LoVo (cell line): ENCODE measurements at regions not wholly inside any gene's neighbourhood (a gene's known extent, or its start where the extent isn't known, plus 50 kb on each side); places are given as distances from the start of the nearest gene placed in this dataset.

Source experiments
- DNase-seq: peaks from one replicate; pipeline ENCODE4 v3.0.0-alpha.2; 2016; ENCODE audit warnings: low spot score

DNA sequence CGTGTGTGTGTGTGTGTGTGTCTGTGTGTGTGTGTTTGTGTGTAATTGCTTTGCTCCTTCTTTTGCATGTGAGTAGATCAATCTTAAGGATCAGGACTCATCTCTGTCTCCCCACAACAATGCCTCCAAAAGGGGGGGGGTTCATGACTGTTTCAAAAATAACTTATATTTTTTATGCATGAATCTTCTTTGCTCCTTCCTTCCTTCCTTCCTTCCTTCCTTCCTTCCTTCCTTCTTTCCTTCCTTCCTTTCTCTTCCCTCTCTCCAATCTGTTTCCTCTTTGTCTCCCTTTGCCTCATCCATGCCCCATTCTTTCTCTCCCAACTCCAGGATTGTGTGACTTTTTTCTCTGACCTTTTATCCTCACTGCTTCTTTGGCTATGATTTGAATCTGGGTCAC lies 126.4 kb upstream of the OSMR start:
- no peak for DNase-seq

DNA sequence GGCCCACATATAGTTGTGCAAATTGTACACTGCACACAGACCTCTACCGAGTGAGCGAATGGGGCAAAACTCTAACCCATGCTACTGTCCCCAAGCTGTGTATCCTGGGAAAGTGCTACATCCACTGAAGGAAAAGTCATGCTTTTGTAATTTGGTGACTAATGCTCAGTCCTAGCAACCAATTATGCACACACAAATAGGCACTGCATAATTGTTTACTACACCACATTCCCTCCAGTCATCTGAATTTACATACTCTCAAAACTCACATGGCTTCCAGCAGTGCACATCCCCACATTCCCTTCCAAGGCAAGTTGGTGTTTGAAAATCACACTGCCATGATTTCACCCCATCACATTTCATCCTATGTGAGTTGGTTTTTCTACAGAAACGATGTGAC lies 125.9 kb upstream of the OSMR start:
- no peak for DNase-seq

DNA sequence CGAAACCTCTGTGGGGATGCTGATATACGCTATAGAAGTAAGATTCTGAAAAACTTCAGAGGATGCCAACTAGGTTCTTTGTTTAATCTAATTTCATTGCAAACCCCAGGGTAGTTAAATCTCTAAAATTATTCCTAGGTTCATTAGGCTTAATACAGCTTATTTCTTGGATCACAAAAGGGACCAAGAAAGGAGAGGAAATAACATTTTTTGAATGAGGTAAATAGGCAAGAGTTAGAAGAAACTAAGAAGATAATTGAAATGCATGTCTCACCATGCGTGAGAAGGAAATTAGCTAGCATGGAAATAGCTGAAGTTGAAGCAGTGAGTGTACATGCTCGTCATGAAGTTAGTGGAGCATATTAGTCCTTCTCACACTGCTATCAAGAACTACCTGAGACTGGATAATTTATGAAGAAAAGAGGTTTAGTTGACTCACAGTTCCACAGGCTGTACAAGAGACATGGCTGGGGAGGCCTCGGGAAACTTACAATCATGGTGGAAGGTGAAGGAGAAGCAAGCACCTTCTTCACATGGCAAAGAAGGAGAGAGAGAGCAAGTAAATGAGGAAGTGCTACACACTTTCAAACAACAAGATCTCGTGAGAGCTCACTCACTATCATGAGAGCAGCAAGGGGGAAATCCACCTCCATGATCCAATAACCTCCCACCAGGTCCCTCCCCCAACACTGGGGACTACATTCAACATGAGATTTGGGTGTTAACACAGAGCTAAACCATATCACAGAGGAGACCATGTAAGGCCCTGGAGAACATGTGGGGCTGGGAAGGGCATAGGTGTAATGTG lies 125.1 kb upstream of the OSMR start:
- no peak for DNase-seq

DNA sequence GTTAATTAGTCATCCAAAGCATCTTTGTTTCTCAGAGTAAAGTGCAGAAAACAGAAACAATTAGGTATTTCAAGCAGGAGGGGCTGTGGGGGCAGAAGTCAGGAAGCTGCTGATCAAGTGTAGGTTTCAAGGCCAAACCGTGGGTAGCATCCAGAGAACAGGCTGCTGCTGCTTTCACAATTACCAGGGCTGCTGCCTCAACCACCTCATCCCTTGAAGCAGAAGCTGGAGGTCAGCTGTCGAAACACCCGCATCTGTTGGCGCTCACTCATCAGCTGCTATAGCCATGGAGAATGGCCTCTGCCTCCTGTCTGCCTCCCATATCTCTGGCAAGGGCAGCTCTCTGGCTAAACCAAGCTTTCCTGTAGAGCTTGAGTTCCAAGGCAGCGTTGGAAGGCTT lies 122.9 kb upstream of the OSMR start:
- no peak for DNase-seq

DNA sequence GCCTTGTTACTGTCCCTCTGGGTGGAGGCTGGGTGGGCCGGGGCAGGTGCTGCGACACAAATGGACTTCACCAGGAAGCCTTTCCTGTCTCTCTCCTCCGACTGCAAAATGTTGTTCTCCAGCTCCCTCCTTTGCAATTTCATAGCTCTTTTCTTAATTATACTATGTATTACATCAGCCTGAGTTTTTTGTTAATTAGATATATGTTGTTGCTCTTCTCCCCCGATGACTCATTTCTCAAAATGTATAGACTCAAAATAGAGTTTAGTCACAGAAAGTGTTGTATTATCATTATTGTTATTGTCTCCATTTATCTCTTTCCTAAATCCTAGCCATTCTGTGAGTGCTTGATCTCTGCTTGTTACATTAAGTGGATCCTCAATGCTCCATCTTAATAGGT lies 122.4 kb upstream of the OSMR start:
- no peak for DNase-seq

DNA sequence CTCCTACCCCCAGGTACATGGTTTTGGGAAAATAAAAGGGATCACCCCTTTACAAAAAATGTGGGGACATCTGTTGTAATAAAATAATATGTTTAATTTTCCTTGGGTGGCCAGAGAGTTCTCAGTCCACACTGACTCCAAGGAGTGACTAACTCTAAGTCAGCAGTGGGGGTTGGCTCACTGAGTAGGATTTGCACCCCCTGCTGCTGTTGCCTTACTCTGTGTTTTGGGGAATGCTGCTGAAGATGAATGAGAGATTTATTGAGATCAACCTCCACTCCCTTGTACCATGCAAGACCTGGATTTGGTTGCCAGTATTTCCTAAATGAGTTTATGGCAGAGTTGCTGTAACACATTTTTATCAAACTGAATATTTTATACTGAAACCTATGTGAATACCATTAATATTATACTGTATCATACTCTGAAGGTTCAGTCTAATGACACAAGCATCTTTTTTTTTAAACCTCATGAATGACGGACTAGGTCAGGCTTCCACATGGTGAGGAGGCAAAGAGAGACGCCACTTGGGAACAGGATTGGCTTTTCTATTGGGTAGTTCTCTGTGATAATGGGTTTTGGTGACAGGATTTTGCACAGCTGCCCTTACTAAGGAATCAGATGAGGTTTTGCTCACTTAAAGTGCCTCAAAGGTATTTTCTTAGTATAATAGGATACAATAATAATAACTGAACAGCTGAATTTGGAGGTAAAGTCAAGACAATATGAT lies 121.3 kb upstream of the OSMR start:
- no peak for DNase-seq

DNA sequence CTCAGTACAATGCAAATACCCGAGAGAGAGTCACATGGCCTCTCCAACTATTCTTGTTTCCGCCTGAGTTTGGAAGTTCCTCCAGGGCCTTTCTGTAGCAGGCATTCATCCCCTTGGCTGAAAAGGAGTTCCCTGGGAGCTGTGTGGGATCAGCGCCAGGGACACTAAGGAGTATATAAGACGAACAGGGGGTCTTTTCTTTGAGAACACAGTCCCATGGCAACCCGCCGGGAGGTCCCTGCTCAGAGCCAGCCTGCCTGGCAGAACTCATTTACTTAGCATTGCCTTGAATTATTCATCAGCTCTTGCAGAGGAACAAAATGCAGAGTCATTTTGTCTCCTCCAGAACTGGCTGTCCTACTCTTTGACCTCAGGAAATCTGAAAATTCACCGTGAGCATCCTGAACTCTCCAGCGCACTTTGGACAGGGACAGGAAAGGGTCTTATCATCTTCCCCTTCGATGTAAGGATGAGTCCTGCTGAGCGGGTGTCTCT lies 120.4 kb upstream of the OSMR start:
- DNase-seq: no peak

DNA sequence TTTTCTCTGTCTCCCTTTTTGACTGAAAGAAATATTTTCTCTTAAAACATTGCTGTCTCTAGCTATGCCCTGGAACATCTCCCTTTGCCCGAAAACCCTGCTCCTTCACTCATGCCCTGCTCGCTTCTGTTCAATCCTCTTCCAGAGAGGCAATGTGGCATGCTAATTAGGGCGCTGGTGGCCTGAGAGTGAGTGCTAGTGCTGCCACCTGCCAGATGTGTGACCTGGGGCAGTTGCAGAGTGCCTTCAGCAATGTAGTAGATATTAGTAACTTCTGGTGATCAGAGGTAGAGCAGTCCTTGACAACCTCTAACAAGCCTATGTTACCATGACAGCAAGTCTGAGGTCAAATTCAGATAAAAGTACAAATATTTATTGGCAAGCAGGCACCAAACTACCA lies 119.5 kb upstream of the OSMR start:
- DNase-seq: no peak

DNA sequence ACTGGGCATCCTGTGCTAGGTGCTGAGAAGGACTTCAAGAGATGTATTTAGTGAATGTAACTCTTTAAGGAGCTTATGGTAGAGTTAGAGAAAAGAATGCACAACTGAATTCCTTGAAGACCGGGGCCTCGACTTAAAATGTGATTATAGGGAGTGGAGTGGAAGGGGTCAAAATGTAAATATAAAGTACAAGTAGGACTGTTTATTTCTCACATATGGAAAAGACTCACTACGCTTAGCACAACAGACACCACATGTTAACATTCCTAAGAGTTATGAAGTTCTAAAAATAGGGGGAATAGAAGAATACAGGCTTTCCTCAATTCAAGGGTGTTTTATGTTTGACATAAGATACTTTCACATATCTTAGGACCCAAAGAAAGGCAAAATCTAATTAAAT lies 117.8 kb upstream of the OSMR start:
- no peak for DNase-seq

DNA sequence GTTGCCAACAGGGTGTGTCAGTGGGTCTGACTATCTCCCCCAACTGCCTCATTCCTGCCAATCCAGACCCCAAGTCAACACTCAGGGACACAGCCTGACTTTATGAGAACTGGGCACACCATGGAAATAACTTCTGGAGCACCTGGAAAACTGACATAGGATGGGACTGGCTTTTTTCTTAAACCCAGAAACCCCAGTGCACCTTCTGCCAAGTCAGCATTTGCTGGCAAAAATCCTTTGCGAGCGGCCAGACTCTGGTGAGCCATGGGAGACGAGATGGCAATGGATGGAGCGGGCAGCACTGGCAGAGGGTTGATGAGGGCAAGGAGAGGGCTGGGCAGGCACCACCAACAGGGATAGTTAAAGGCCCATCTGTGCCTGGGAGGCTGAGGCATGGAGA lies 114.4 kb upstream of the OSMR start:
- no peak for DNase-seq

DNA sequence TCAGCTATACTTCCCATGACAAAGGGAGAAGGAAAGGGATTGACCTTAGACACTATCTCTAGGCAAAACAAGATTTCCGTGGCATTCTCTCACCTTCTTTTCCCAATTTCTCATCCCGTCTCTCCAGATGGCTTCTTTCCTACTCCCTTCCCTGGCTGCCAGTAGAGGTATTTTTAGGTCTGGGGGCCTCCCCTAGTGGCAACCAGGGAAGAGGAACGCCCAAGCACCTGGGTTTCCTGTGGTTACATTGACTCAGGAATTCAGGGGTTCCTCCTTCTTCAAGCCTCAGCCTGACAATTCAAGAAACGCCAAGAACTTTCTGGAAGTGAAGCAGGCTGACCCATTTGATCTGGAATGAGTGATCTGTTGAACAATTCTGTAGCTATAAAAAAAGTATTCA lies 111.5 kb upstream of the OSMR start:
- no peak for DNase-seq

DNA sequence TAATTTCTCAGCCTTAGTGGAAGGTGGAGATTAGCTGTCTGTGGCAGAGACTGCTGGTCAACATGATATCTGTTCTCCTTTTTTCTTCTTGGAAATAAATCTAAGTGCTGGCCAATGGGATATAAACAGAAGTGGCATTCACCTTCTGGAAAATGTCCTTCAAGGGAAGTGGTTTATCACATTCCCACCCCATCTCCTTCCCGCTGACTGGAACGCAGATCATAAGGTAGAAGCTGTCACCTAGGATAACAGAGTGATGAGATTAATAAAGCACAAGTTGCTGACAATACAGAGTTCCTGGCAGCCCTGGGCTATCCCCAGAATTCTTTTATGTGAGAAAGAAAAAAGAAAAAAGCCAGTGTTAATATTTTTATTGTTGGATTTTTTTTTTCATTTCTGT lies 109.7 kb upstream of the OSMR start:
- DNase-seq: no peak

DNA sequence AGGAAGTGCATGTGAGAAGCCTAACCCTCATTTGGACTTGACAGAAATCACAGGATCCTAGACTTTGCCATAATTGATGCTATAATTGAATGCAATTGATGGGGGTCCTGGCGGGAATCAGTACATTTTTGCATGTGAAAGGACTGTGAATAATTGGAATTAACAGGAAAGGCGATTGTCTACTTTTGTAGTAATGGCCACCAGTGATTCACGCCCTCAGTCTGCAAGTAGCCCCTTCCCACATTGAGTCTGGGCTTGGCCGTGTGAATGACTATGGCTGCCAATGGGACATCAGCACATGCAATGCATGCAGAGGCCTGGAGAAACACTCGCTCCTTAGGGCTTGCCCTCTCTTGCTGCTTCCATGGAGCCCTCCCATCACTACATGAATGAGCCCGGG lies 107.8 kb upstream of the OSMR start:
- DNase-seq: no peak

DNA sequence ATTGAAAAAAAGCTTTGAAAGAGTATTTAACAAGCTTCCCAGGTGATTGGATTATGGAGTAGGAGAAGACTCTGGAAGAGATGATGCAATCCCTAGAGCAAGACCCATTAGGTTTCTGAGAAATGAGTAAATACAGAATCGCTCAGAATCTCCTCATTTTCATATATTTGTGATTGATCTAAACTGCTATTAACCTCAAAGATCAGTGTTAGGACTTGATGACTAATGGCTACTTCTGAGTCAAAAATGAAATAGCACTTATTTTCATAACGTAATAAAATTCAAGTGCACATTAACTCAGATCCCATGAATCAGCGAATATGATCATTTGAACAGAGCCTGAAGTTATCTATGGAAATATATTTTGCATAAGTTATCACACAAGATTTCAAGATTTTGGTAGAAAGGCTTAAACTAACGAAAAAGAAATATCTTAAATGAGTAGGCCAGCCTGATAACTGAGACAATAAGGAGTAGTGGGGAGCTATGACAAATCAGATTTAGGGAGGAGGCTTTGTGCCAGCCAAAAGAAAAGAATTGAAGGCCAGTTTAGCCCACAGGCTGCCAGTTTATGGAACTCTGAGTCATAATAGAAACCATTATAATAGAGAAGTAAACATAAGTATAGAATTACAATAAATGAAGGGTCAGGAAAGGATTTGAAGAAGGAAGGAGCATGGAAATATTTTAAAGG lies 106.7 kb upstream of the OSMR start:
- no peak for DNase-seq

DNA sequence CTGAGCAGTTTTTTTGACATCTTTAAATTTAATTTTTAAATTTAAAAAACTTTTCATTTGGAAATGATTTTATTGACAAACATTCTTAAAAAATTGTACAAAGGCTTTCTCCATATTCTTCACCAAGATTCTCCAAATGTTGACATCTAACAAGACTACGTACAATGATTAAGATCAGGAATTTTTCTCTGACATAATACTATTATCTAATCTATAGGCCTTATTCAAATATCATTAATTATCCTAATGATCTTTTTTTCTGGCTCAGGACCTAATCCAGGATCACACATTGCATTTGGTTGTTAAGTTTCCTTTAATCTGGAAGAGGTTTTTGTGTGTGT lies 106.1 kb upstream of the OSMR start:
- no peak for DNase-seq

DNA sequence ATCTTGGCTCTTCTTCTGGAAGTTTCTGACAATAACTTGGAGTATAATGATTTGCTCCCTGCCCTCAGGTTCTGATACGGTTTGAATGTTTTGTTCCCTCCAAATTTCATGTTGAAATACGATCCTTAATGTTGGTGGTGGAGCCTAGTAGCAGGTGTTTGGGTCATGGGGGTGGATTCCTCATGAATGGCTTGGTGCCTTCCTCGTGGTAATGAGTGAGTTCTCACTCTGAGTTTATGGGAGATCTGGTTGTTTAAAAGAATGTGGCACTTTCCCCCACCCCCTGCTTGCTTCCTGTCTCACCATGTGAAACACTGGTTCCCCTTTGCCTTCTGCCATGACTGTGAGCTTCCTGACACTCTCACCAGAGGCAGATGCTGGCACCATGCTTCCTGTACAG lies 103.0 kb upstream of the OSMR start:
- no peak for DNase-seq

DNA sequence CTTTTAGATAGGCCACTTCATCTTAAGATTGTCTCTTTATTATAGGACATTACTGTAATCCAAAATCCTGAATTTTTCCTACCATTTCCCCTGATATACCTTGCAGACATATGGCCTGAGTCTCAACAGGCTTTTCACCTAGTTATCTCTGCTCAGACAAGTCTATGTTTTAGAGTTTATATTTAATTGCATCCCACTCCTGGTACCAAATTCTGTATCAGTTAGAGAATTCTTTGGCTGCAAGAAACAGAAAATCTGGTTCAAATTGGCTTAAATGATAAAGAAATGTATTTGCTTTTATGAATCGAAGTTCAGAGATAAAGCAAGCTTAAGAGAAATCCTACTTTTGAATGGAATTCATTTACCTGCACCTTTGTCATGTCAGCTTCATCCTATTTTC lies 102.2 kb upstream of the OSMR start:
- DNase-seq: no peak

DNA sequence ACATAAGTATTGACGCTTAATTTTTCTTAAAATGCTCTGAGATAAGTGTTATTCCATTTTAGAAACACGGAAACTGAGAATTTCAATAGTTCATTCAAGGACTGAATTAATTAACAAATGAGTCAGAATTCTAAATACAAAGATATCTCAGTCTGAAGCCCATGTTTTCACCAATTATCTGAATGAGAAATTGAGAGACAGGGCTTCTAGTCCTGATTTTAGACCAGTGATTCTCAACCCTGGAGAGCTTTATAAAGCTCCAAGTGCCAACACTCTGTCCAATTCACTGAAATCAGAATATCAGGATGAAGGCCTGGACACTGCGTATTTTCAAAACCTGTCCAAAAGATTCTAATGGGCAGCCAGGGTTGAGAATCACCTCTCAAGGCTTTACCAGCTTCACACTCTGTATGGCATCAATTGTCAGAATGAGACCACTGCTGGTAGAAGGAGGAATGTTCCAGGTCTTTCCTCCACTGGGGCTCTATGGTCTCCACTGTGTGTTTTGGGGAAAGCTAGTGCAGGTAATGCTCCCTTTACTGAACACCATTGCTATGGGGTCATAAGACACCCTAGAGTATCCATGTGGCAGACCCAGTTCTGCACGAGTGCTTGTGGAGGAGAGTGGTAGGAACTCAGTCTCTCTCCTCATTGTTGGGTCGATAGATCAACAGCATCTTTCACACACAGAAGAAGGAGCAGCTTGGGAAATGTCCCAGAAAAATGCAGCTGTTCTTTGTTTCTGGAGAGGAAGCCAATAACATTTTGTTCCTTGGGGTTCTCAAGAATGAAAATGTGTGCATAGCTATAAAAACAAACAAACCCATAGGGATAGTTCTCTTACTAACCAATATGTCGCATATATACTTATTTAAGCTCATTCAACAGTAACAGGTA lies 99.7 kb upstream of the OSMR start:
- no peak for DNase-seq

DNA sequence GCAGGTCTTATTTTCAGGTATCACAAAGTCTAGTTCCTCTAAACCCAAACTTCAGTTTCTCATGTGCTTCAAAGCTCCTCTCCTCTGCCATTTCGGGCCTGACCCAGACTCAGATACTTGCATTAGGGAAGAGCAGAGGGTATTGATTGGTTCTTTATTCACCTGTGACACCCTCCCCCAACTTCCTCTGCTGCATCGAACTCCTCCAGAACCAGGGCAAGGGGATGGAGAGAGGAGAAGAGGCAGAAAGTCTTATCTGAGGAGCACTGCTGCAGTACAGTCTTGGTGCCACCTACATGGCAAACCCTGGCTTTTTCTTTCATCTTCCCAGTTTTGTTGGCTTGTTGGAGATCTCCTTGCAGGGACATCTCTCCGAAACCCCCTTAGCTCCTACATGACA lies 96.0 kb upstream of the OSMR start:
- no peak for DNase-seq

DNA sequence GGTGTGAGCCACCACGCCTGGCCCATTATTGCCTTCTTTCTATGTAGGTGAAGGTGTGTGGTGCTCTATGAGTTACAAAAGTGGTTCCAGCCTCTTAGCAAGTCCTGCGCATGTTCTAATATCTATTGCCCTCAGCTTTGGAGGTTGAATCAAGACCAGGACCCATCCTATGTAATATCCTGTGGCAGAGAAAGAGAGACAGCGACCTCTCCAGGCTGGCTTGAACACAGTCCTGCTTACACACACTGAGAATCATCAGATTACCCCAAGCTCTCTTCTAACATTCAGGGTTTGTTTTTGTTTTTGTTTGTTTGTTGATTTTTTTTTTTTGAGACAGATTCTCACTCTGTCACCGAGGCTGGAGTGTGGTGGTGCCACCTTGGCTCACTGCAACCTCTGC lies 94.7 kb upstream of the OSMR start:
- no peak for DNase-seq

DNA sequence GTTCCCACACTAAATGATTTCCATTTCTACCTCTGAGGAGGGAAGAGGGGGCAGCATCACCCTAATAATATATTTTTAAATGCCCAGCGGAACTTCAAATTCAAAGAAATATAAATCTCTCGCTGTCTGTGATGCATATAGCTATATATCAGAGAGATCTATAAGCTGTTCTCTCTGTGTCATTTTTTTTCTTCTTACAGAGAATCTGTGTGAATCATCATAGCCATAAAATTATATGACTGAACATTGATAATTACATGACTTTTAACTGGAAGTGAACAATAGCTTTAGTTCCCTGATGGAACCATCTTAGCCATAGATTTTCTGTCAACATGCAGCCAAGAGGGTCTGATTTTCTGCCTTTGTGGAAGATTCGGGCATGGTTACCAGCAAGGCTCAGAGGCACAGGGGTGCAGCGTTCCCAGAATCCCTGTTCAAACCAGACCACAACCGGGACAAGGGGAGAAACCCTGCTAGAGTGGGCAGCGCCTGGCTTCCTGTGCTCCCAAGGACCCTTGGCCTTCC lies 93.7 kb upstream of the OSMR start:
- no peak for DNase-seq

DNA sequence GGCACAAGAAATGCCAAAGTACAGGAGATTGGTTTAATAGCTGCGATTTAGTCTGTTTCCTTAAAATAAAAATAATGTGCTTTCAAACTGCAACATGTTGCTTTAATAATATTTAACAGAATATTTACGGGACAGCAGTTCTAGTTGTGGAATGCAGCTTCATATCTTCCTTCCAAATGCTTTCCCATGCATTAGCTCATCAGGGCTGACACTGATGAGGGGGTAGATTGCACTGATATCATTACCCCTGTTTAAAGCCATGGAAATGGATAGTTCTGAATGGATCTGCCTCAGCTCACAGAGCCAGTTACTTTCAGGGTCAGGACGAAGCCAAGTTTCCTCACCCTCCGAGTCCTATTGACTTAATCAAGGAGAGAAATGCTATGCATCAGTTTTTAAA lies 93.2 kb upstream of the OSMR start:
- DNase-seq: no peak
